Breast epithelium (tissue), 4 donors: ENCODE measurements at regions not wholly inside any gene's neighbourhood (a gene's known extent, or its start where the extent isn't known, plus 50 kb on each side); places are given as distances from the start of the nearest gene placed in this dataset.
"Not testable (repeated sequence)": the region's sequence is repeated elsewhere in the genome, so short reads cannot be mapped to it uniquely, and the experiment has no call there.

Experiments used
- DNase-seq, 2 donors: peaks; one replicate each; pipeline ENCODE4 v3.0.0-alpha.2; 2019; ENCODE audit warnings: low spot score in 2 of 2
- H3K27ac ChIP-seq, 2 donors: fragments of 200-600 bp; sonication (generic) in 1 of 2; one replicate each; pipeline ENCODE4 v1.5.1; 2016 to 2019; ENCODE audit warnings: mild to moderate bottlenecking in 1 of 2
- H3K27me3 ChIP-seq, 2 donors: fragments of 200-600 bp; sonication (generic) in 1 of 2; one replicate each; pipeline versions ENCODE4 v1.5.1 to v1.6.0; 2017 to 2019; ENCODE audit warnings: control low read depth in 1 of 2, mild to moderate bottlenecking in 1 of 2
- H3K36me3 ChIP-seq: fragments of 200-600 bp; one replicate; pipeline ENCODE4 v1.5.1; 2019
- H3K4me1 ChIP-seq, 2 donors: fragments of 200-600 bp; sonication (generic); one replicate each; pipeline ENCODE4 v1.5.1; 2016 to 2019; ENCODE audit warnings: control low read depth in 1 of 2
- H3K4me3 ChIP-seq, 3 donors: fragments of 200-600 bp; sonication (generic); 1 replicate in 2 of 3; 2 replicates in 1 of 3; pipeline ENCODE4 v1.5.1; 2016 to 2019; ENCODE audit warnings: mild to moderate bottlenecking in 3 of 3, moderate library complexity in 2 of 3
- H3K9me3 ChIP-seq, 2 donors: fragments of 200-600 bp; sonication (generic) in 1 of 2; one replicate each; pipeline ENCODE4 v1.5.1; 2016 to 2019; ENCODE audit warnings: control low read depth in 1 of 2
- CTCF ChIP-seq, 3 donors: fragments of 450-650 bp; IDR thresholded peaks; one replicate each; pipeline ENCODE4 v1.5.1; 2016 to 2017; ENCODE audit warnings: antibody characterized with exemption in 3 of 3, mild to moderate bottlenecking in 3 of 3, moderate library complexity in 3 of 3
- POLR2A ChIP-seq: fragments of 450-650 bp; IDR thresholded peaks from one replicate; pipeline ENCODE4 v1.6.1; 2016; ENCODE audit warnings: antibody characterized with exemption, mild to moderate bottlenecking, moderate library complexity
- POLR2AphosphoS5 ChIP-seq, 3 donors: sonication (generic); formaldehyde crosslinking; IDR thresholded peaks; one replicate each; pipeline ENCODE4 v1.6.1; 2017; ENCODE audit warnings: antibody characterized with exemption in 3 of 3
- intact Hi-C: fragments of 100-400 bp; cut with DNase I; formaldehyde crosslinking; loops from one replicate; pipeline ENCODE4 v1.15.1; 2023; ENCODE audit warnings: low total_unique reads

- no peak for DNase-seq
- no peak for TF ChIP-seq POLR2AphosphoS5 (IDR thresholded peaks at IDR 0.05)
- no peak for TF ChIP-seq CTCF (IDR thresholded peaks at IDR 0.05)
- no peak for TF ChIP-seq POLR2A
- peaks cover 0 to 3% of the 10 kb centered on the region in 2 donors for H3K9me3 ChIP-seq
Measured at GRCh38 chr6:167560673-167561569, 236.0 kb downstream of the TTLL2 start.

GRCh38 chr6:167562862-167563261, 238.0 kb downstream of the TTLL2 start:
- DNase-seq, H3K27me3 ChIP-seq: not testable (repeated sequence)

More at GRCh38 chr6:167560673-167561569, 236.0 kb downstream of the TTLL2 start:
- peaks cover 0 to 5% of the 10 kb centered on the region in 2 donors for H3K27me3 ChIP-seq
- H3K36me3 ChIP-seq, result no peaks in the 10 kb centered on the region
- no peak overlapping the region for H3K4me3 ChIP-seq
- intact Hi-C loops, result no loop called here
- H3K27ac ChIP-seq, result no peak overlapping the region
- no peaks in the 10 kb centered on the region for H3K4me1 ChIP-seq

GRCh38 chr6:167564416-167565250, 239.7 kb downstream of the TTLL2 start:
- Histone ChIP-seq H3K4me1 (no peaks in the 10 kb centered on the region), H3K27me3 (peaks cover 0 to 5% of the 10 kb centered on the region in 2 donors), H3K9me3 (no peaks in the 10 kb centered on the region), H3K27ac (no peak overlapping the region), H3K36me3 (no peaks in the 10 kb centered on the region), H3K4me3 (no peak overlapping the region)
- intact Hi-C loops, result no loop called here
- peak; percentile 6 to 42 for DNase-seq
- TF ChIP-seq CTCF (IDR thresholded peaks at IDR 0.05) (no peak), POLR2A (no peak), POLR2AphosphoS5 (IDR thresholded peaks at IDR 0.05) (no peak)

More at GRCh38 chr6:167562862-167563261, 238.0 kb downstream of the TTLL2 start:
- intact Hi-C loops, H3K4me1 ChIP-seq, H3K36me3 ChIP-seq, H3K27ac ChIP-seq, H3K9me3 ChIP-seq, H3K4me3 ChIP-seq: not testable (repeated sequence)

- Histone ChIP-seq H3K36me3 (no peaks in the 10 kb centered on the region), H3K9me3 (no peaks in the 10 kb centered on the region), H3K27ac (no peak overlapping the region), H3K27me3 (peaks cover 0 to 5% of the 10 kb centered on the region in 2 donors), H3K4me1 (no peaks in the 10 kb centered on the region), H3K4me3 (no peak overlapping the region)
- TF ChIP-seq POLR2AphosphoS5 (IDR thresholded peaks at IDR 0.05) (no peak), CTCF (IDR thresholded peaks at IDR 0.05) (no peak), POLR2A (no peak)
- intact Hi-C loops, result no loop called here
- DNase-seq, result peak in 1 of 2 donors; percentile 14
Measured at GRCh38 chr6:167565388-167565787, 240.5 kb downstream of the TTLL2 start.

- peak; percentile 16 to 43 for DNase-seq
- no peaks in the 10 kb centered on the region for H3K4me1 ChIP-seq
- no peaks in the 10 kb centered on the region for H3K36me3 ChIP-seq
- peaks cover 0 to 5% of the 10 kb centered on the region in 2 donors for H3K27me3 ChIP-seq
- H3K9me3 ChIP-seq, result no peaks in the 10 kb centered on the region
- intact Hi-C loops, result no loop called here
- H3K27ac ChIP-seq, result peak overlapping the region in 1 of 2 donors; percentile 16
- H3K4me3 ChIP-seq, result no peak overlapping the region
- no peak for TF ChIP-seq POLR2AphosphoS5 (IDR thresholded peaks at IDR 0.05)
- no peak for TF ChIP-seq POLR2A
- no peak for TF ChIP-seq CTCF (IDR thresholded peaks at IDR 0.05)
Measured at GRCh38 chr6:167565884-167566599, 241.2 kb downstream of the TTLL2 start.
